ENCODE measurements at regions not wholly inside any gene's neighbourhood (a gene's known extent, or its start where the extent isn't known, plus 50 kb on each side); places are given as distances from the start of the nearest gene placed in this dataset.
"Not testable (repeated sequence)": the region's sequence is repeated elsewhere in the genome, so short reads cannot be mapped to it uniquely, and the experiment has no call there.

DNA sequence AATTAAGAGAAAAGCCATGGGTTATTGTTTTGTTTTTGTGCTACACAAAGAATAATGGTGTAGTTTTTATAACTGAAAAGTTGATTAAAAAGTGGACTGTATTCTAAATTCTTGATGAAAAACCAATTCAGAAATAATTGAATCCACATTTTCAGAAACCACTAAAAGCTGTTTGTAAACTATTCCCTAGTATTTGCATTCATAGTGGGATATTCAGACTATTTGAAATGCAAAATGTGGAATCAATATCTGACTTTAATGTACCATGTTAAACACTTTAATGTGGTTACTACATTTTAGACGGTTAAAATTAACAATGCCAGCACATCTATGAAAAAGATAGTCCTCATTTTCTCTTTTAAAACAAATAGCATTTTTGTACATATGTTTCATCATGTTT, 104.6 kb downstream of the ZIC4 start:
- FAIRE-seq: no peak
- TF ChIP-seq SPI1 (IDR thresholded peaks at IDR 0.05; ENCODE audit: low read depth, low read length): no peak
- no peak for TF ChIP-seq POU2F2 (IDR thresholded peaks at IDR 0.05; ENCODE audit: low read depth, low read length)
- no peak for TF ChIP-seq POLR2AphosphoS5 (IDR thresholded peaks at IDR 0.05; ENCODE audit: low read depth, low read length)
- TF ChIP-seq POLR2A (IDR thresholded peaks at IDR 0.05; ENCODE audit: low read depth, low read length): no peak
- no peak for TF ChIP-seq TAF1 (IDR thresholded peaks at IDR 0.05; ENCODE audit: low read depth, low read length)
- TF ChIP-seq PAX5 (IDR thresholded peaks at IDR 0.05; ENCODE audit: insufficient read depth, low read length, severe bottlenecking): no peak
- DNase-seq (ENCODE audit: insufficient read length, low spot score): no peak

DNA sequence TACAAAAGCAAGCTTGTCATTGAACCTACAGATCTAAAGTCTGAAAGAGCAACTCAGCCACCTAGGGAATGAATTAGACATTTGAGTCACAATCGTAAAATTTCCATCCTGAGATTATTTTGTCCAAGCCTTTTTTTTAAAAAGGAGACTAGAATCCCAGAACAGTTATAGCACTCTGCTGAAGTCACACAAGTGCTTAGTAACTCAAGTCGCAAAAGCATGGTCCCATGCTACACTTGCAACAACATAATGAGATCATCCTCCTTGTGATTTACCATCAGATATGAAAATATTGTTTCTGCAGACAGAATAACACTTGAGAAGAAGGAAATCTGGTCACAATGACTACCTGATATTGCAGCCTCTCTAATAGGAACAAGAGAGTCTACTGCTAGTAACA, 106.7 kb downstream of the ZIC4 start:
- TF ChIP-seq TAF1 (IDR thresholded peaks at IDR 0.05; ENCODE audit: low read depth, low read length) (no peak), SPI1 (IDR thresholded peaks at IDR 0.05; ENCODE audit: low read depth, low read length) (no peak), POU2F2 (IDR thresholded peaks at IDR 0.05; ENCODE audit: low read depth, low read length) (no peak), POLR2A (IDR thresholded peaks at IDR 0.05; ENCODE audit: low read depth, low read length) (no peak), POLR2AphosphoS5 (IDR thresholded peaks at IDR 0.05; ENCODE audit: low read depth, low read length) (no peak), PAX5 (IDR thresholded peaks at IDR 0.05; ENCODE audit: insufficient read depth, low read length, severe bottlenecking) (no peak)
- no peak for FAIRE-seq
- DNase-seq (ENCODE audit: insufficient read length, low spot score): no peak

DNA sequence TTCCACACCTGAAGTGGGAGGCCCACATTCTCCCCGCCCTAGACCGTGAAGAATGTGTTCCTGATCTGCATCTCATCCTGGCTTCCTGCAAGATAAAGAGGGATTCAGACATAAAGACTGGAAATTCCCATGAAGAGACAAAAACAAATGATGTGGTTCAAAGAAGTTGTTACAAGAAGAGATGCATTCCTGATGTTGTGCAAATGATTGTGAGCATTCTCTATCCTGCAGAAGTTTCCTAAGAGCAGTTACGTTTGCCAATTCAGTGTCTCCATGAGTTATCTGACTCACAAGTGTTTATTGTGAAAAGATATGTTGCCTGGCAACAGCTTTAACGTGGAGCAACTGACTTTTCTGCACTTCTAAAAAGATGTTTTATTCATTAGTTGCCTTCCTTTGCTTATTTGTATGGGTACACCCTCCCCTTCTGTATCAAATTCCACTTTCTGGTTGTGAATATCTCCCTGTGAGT, 107.8 kb downstream of the ZIC4 start:
- no peak for TF ChIP-seq POU2F2 (IDR thresholded peaks at IDR 0.05; ENCODE audit: low read depth, low read length)
- TF ChIP-seq SPI1 (IDR thresholded peaks at IDR 0.05; ENCODE audit: low read depth, low read length): no peak
- no peak for TF ChIP-seq TAF1 (IDR thresholded peaks at IDR 0.05; ENCODE audit: low read depth, low read length)
- no peak for TF ChIP-seq PAX5 (IDR thresholded peaks at IDR 0.05; ENCODE audit: insufficient read depth, low read length, severe bottlenecking)
- no peak for TF ChIP-seq POLR2A (IDR thresholded peaks at IDR 0.05; ENCODE audit: low read depth, low read length)
- no peak for TF ChIP-seq POLR2AphosphoS5 (IDR thresholded peaks at IDR 0.05; ENCODE audit: low read depth, low read length)
- DNase-seq (ENCODE audit: insufficient read length, low spot score): no peak
- FAIRE-seq: no peak

DNA sequence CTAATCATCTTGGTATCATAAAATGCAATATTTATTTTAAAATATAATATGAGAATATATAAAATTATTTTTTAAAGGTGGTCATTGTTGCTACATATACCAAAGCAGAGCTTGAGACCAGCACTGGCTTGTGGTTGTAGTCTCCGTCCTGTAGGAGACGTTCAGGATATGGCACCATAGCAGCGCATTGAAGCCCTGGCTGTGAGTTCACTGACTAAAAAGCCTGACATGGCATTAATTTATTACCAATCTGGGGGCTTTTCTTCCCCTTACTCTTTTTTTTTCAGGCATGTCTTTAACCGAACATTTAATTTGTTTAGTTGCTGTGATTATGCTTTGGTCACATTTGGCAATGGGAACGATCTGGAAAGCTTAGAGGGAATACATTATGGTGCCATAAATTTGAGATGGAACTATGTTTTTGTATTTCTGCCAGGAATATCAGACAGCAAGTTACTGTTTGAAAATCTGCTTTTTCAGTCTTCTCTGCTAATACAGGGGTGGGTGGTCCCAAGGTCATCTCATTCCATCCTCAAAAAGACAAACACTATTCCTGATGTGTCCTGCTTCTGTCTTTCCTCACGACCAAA, 108.5 kb downstream of the ZIC4 start:
- TF ChIP-seq POLR2A (IDR thresholded peaks at IDR 0.05; ENCODE audit: low read depth, low read length) (no peak), PAX5 (IDR thresholded peaks at IDR 0.05; ENCODE audit: insufficient read depth, low read length, severe bottlenecking) (no peak)
- DNase-seq (ENCODE audit: insufficient read length, low spot score) (no peak), FAIRE-seq (no peak)

DNA sequence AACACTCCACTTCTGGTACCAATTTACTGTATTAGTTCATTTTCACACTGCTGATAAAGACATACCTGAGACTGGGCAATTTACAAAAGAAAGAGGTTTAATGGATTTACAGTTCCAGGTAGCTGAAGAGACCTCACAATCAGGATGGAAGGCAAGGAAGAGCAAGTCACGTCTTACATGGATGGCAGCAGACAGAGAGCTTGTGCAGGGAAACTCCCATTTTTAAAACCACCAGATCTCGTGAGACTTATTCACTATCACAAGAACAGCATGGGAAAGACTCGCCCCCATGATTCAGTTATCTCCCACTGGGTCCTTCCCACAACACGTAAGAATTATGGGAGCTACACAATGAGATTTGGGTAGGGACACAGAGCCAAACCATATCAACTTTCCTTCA, 119.0 kb downstream of the ZIC4 start:
- DNase-seq (ENCODE audit: insufficient read length, low spot score); FAIRE-seq: not testable (repeated sequence)

DNA sequence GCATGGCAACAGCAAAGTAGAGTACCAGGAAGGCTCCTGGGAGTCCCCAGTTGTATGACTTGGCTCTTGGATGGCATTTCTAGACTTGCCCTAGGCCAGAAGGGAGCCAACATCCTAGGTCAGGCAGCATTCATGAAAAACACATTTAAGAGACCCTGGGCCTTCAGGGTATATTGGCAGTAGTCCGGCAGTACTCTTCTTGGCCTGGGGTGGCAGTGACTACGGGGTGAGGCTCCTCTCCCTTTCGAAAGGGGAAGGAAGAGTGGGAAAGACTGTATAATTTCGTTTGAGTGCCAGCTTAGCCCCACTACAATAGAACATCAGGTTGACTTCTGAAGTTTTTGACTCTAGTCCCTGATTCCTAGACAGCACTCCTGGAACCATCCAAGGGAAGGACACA, 136.4 kb downstream of the ZIC4 start:
- no peak for TF ChIP-seq POU2F2 (IDR thresholded peaks at IDR 0.05; ENCODE audit: low read depth, low read length)
- no peak for TF ChIP-seq PAX5 (IDR thresholded peaks at IDR 0.05; ENCODE audit: insufficient read depth, low read length, severe bottlenecking)
- no peak for TF ChIP-seq SPI1 (IDR thresholded peaks at IDR 0.05; ENCODE audit: low read depth, low read length)
- TF ChIP-seq TAF1 (IDR thresholded peaks at IDR 0.05; ENCODE audit: low read depth, low read length): no peak
- DNase-seq (ENCODE audit: insufficient read length, low spot score) (no peak), FAIRE-seq (no peak)

DNA sequence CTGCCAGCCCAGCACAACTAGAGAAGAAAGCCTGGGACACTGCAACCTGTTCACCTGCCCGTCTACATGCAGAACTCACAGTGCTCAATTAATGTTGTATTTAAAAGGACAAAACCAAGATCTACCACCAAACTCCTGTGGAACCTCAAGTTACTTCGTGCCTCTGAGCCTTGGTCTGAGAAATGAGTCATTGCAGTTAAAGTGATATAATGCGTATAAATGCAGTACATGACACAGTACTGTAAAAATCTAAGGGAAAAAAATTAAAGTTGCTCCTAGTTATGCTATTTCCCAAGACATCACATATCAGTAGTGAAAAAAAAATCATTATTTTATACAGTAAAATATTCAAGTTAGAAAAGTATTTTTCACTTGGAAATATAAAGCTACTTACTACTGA, 138.9 kb downstream of the ZIC4 start:
- DNase-seq (ENCODE audit: insufficient read length, low spot score): no peak
- TF ChIP-seq PAX5 (IDR thresholded peaks at IDR 0.05; ENCODE audit: insufficient read depth, low read length, severe bottlenecking) (no peak), POLR2AphosphoS5 (IDR thresholded peaks at IDR 0.05; ENCODE audit: low read depth, low read length) (no peak), POU2F2 (IDR thresholded peaks at IDR 0.05; ENCODE audit: low read depth, low read length) (no peak), TAF1 (IDR thresholded peaks at IDR 0.05; ENCODE audit: low read depth, low read length) (no peak)
- no peak for FAIRE-seq

DNA sequence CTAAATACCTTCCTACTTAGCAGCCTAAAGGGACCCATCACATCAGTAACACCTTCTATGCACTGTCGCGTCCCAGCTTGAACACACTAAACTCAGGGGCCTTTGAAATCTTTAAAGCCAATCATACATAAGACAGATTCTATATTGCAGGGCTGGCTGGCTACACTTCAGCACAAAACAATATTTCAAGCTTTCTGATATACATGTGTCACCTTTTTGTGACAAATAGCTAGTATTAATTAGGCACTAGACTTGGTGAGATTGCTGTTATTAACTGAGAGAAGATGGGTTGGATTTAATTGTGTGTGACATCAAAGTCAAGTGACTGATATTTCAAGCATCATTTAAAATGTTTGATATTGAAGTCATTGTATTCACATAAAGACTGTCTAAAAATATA, 148.4 kb downstream of the ZIC4 start:
- TF ChIP-seq PAX5 (IDR thresholded peaks at IDR 0.05; ENCODE audit: insufficient read depth, low read length, severe bottlenecking) (no peak), SPI1 (IDR thresholded peaks at IDR 0.05; ENCODE audit: low read depth, low read length) (no peak), POU2F2 (IDR thresholded peaks at IDR 0.05; ENCODE audit: low read depth, low read length) (no peak), POLR2A (IDR thresholded peaks at IDR 0.05; ENCODE audit: low read depth, low read length) (no peak), TAF1 (IDR thresholded peaks at IDR 0.05; ENCODE audit: low read depth, low read length) (no peak), POLR2AphosphoS5 (IDR thresholded peaks at IDR 0.05; ENCODE audit: low read depth, low read length) (no peak)
- FAIRE-seq (no peak), DNase-seq (ENCODE audit: insufficient read length, low spot score) (no peak)

DNA sequence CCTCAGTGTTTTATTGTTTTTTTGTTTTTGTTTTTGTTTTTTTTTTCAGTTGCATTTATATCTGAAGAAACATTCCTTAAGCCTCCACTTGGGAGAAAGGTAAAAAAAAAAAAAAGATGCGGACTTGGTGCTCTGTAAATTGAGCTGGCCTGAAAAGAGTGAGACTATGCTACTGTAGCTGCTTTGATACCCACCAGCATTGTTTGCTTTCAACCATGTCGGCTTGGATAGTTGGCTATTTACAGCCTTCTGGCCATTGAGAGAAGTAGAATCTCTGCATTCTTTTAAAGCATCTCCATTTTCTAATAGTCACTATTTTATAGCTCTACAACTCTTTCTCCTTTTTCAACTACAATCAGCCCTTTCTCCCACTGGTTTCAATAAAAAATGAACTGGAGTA, 149.6 kb downstream of the ZIC4 start:
- no peak for DNase-seq (ENCODE audit: insufficient read length, low spot score)
- FAIRE-seq: no peak
- TF ChIP-seq TAF1 (IDR thresholded peaks at IDR 0.05; ENCODE audit: low read depth, low read length): no peak
- no peak for TF ChIP-seq SPI1 (IDR thresholded peaks at IDR 0.05; ENCODE audit: low read depth, low read length)
- TF ChIP-seq POLR2A (IDR thresholded peaks at IDR 0.05; ENCODE audit: low read depth, low read length): no peak
- TF ChIP-seq PAX5 (IDR thresholded peaks at IDR 0.05; ENCODE audit: insufficient read depth, low read length, severe bottlenecking): no peak
- TF ChIP-seq POLR2AphosphoS5 (IDR thresholded peaks at IDR 0.05; ENCODE audit: low read depth, low read length): no peak
- no peak for TF ChIP-seq POU2F2 (IDR thresholded peaks at IDR 0.05; ENCODE audit: low read depth, low read length)

DNA sequence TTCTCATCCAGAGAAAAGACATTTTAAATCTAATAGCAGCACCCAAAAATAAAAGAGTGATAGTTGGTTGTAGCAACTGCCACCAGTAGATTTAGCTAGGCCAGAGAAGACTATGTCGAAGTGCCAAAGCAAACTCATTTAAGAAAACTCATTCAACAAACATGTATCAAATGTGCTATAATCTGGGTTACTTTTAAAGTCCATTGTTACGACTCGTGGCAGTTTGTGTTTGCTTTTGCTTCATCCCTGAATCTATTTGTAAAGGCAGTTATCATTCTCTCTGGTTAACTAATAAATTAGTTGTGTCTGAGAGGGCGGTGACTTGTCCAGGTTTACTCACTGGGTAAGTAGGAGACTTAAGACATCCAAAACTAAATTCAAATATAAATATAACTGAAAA, 159.4 kb downstream of the ZIC4 start:
- no peak for DNase-seq (ENCODE audit: insufficient read length, low spot score)
- no peak for FAIRE-seq
- TF ChIP-seq POLR2AphosphoS5 (IDR thresholded peaks at IDR 0.05; ENCODE audit: low read depth, low read length) (no peak), POU2F2 (IDR thresholded peaks at IDR 0.05; ENCODE audit: low read depth, low read length) (no peak)

DNA sequence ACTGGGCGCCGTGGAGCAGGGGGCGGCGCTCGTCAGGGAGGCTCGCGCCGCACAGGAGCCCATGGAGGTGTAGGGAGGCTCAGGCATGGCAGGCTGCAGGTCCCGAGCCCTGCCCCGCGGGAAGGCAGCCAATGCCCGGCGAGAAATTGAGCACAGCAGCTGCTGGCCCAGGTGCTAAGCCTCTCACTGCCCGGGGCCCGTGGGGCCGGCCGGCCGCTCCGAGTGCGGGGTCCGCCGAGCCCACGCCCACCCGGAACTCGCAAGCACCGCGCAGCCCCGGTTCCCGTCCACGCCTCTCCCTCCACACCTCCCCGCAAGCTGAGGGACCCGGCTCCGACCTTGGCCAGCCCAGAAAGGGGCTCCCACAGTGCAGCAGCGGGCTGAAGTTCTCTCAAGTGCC, 160.7 kb downstream of the ZIC4 start:
- not testable (repeated sequence) for FAIRE-seq; DNase-seq (ENCODE audit: insufficient read length, low spot score)

DNA sequence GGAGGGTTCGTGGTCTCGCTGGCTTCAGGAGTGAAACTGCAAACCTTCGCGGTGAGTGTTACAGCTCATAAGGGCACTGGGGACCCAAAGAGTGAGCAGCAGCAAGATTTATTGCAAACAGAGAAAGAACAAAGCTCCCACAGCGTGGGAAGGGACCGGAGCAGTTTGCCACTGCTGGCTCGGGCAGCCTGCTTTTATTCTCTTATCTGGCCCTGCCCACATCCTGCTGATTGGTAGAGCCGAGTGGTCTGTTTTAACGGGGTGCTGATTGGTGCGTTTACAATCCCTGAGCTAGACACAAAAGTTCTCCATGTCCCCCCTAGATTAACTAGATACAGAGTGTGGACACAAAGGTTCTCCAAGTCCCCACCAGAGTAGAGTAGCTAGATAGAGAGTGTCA, 161.3 kb downstream of the ZIC4 start:
- not testable (repeated sequence) for FAIRE-seq; DNase-seq (ENCODE audit: insufficient read length, low spot score)

All from GM12891 (cell line).